ENCODE measurements at regions not wholly inside any gene's neighbourhood (a gene's known extent, or its start where the extent isn't known, plus 50 kb on each side); places are given as distances from the start of the nearest gene placed in this dataset.
A peak's percentile ranks its signal among the peaks of the same experiment; 100 is the strongest.

DNA sequence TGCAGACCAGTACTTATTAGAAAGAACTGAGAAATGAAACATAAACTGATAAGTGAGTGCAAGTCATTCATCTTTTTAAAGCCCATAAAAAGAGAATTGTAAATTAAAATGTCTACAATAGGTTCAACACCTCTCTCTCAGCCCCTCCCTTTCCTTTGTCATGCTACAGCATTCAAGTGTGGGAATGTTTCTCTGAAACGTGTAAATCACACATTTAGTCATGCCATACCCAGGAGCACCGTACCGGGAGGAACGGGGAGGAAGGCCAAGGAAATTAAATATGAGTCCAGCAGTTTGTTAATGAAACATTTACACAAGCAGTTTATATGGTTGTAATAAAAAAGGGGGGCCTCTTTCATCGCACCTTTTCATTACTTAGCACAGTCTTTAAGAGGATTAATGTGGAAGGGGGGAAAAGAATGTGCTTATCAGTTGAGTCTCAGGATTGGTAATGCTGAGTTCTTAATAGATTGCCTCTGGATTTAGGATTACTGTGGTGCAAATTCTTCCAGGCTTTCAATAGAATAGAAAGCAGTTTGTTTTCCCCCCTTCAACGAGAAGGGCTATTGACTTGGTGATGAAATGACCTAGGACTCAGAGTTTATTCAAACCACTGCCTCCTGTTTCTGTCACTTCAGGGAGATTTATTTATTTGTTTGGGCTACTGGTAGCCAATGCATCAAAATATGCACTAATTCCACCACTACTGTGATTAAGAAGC, 176.0 kb upstream of the ZNF608 start (continued):
- TF ChIP-seq, protein P1, sequence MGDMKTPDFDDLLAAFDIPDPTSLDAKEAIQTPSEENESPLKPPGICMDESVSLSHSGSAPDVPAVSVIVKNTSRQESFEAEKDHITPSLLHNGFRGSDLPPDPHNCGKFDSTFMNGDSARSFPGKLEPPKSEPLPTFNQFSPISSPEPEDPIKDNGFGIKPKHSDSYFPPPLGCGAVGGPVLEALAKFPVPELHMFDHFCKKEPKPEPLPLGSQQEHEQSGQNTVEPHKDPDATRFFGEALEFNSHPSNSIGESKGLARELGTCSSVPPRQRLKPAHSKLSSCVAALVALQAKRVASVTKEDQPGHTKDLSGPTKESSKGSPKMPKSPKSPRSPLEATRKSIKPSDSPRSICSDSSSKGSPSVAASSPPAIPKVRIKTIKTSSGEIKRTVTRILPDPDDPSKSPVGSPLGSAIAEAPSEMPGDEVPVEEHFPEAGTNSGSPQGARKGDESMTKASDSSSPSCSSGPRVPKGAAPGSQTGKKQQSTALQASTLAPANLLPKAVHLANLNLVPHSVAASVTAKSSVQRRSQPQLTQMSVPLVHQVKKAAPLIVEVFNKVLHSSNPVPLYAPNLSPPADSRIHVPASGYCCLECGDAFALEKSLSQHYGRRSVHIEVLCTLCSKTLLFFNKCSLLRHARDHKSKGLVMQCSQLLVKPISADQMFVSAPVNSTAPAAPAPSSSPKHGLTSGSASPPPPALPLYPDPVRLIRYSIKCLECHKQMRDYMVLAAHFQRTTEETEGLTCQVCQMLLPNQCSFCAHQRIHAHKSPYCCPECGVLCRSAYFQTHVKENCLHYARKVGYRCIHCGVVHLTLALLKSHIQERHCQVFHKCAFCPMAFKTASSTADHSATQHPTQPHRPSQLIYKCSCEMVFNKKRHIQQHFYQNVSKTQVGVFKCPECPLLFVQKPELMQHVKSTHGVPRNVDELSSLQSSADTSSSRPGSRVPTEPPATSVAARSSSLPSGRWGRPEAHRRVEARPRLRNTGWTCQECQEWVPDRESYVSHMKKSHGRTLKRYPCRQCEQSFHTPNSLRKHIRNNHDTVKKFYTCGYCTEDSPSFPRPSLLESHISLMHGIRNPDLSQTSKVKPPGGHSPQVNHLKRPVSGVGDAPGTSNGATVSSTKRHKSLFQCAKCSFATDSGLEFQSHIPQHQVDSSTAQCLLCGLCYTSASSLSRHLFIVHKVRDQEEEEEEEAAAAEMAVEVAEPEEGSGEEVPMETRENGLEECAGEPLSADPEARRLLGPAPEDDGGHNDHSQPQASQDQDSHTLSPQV (IDR thresholded peaks at IDR 0.05), result no peak
- TF ChIP-seq SREBF1 (IDR thresholded peaks at IDR 0.05; ENCODE audit: low read length) (no peak), POU2F2 (IDR thresholded peaks at IDR 0.05; ENCODE audit: borderline replicate concordance, low read depth, low read length) (no peak), ZNF384 (IDR thresholded peaks at IDR 0.05; ENCODE audit: borderline replicate concordance, low read depth, low read length) (no peak), GATAD2B (conservative IDR thresholded peaks at IDR 0.05; ENCODE audit: low read depth) (0 out of 2 replicates have a peak, but pooled peaks have one; percentile 25), FOXM1 (IDR thresholded peaks at IDR 0.05; ENCODE audit: low read depth, low read length) (0 out of 2 replicates have a peak, but pooled peaks have one; percentile 39), NFXL1 (IDR thresholded peaks at IDR 0.05; ENCODE audit: borderline replicate concordance) (peak; percentile 56; the same call in 1 of the 2 replicates), SIX5 (IDR thresholded peaks at IDR 0.05; ENCODE audit: low read depth, low read length, severe bottlenecking) (no peak), ZNF622 (IDR thresholded peaks at IDR 0.05) (no peak), FOXK2 (IDR thresholded peaks at IDR 0.05) (no peak), MTA3 (IDR thresholded peaks at IDR 0.05; ENCODE audit: borderline replicate concordance, low read length) (peak; percentile 46; the same call in 1 of the 2 replicates), ZBED1 (IDR thresholded peaks at IDR 0.05; ENCODE audit: borderline replicate concordance) (no peak), RAD21 (IDR thresholded peaks at IDR 0.05; ENCODE audit: insufficient read depth, low read depth, low read length) (peak; percentile 13; the same call in 1 of the 2 replicates), SRF (IDR thresholded peaks at IDR 0.05; ENCODE audit: low read depth in 2 of 2, low read length in 2 of 2) (no peak), MTA2 (IDR thresholded peaks at IDR 0.05; ENCODE audit: low read depth) (peak; percentile 27; the same call in 1 of the 2 replicates), NRF1 (conservative IDR thresholded peaks at IDR 0.05; ENCODE audit: low read depth, low read length) (no peak), CEBPB (IDR thresholded peaks at IDR 0.05; ENCODE audit: borderline replicate concordance in 1 of 2, low read depth in 2 of 2, low read length in 2 of 2) (no peak), RUNX3 (IDR thresholded peaks at IDR 0.05; ENCODE audit: low read length) (no peak)
- TF ChIP-seq, protein P2, sequence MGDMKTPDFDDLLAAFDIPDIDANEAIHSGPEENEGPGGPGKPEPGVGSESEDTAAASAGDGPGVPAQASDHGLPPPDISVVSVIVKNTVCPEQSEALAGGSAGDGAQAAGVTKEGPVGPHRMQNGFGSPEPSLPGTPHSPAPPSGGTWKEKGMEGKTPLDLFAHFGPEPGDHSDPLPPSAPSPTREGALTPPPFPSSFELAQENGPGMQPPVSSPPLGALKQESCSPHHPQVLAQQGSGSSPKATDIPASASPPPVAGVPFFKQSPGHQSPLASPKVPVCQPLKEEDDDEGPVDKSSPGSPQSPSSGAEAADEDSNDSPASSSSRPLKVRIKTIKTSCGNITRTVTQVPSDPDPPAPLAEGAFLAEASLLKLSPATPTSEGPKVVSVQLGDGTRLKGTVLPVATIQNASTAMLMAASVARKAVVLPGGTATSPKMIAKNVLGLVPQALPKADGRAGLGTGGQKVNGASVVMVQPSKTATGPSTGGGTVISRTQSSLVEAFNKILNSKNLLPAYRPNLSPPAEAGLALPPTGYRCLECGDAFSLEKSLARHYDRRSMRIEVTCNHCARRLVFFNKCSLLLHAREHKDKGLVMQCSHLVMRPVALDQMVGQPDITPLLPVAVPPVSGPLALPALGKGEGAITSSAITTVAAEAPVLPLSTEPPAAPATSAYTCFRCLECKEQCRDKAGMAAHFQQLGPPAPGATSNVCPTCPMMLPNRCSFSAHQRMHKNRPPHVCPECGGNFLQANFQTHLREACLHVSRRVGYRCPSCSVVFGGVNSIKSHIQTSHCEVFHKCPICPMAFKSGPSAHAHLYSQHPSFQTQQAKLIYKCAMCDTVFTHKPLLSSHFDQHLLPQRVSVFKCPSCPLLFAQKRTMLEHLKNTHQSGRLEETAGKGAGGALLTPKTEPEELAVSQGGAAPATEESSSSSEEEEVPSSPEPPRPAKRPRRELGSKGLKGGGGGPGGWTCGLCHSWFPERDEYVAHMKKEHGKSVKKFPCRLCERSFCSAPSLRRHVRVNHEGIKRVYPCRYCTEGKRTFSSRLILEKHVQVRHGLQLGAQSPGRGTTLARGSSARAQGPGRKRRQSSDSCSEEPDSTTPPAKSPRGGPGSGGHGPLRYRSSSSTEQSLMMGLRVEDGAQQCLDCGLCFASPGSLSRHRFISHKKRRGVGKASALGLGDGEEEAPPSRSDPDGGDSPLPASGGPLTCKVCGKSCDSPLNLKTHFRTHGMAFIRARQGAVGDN (IDR thresholded peaks at IDR 0.05), result peak; percentile 13; the same call in 1 of the 2 replicates
- TF ChIP-seq, protein P3, sequence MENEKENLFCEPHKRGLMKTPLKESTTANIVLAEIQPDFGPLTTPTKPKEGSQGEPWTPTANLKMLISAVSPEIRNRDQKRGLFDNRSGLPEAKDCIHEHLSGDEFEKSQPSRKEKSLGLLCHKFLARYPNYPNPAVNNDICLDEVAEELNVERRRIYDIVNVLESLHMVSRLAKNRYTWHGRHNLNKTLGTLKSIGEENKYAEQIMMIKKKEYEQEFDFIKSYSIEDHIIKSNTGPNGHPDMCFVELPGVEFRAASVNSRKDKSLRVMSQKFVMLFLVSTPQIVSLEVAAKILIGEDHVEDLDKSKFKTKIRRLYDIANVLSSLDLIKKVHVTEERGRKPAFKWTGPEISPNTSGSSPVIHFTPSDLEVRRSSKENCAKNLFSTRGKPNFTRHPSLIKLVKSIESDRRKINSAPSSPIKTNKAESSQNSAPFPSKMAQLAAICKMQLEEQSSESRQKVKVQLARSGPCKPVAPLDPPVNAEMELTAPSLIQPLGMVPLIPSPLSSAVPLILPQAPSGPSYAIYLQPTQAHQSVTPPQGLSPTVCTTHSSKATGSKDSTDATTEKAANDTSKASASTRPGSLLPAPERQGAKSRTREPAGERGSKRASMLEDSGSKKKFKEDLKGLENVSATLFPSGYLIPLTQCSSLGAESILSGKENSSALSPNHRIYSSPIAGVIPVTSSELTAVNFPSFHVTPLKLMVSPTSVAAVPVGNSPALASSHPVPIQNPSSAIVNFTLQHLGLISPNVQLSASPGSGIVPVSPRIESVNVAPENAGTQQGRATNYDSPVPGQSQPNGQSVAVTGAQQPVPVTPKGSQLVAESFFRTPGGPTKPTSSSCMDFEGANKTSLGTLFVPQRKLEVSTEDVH (IDR thresholded peaks at IDR 0.05; ENCODE audit: low read depth, partially characterized antibody), result no peak

Measured in GM12878 (cell line).